ENCODE measurements at regions not wholly inside any gene's neighbourhood (a gene's known extent, or its start where the extent isn't known, plus 50 kb on each side); places are given as distances from the start of the nearest gene placed in this dataset.

DNA sequence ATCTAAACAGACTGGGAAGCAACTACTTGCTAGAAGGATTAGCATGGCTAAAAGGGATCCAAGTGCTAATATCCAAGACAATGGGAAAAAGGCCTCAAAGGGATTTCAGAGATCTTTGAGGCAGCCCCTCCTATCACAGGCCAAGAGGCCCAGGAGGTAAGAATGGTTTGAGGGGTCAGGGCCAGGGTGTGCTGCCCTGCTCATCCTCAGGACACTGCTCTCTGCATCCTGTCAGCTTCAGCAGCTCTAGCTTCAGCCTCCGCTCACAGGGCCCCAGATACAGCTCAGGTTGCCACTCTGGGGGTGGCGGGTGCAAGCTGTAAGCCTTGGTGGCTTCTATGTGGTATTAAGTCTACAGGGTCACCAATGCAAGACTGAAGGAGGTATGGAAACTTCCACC lies 278.7 kb downstream of the PARP8 start:
- no peak overlapping the region for H3K4me2 ChIP-seq (ENCODE audit: low read length)
- no peaks in the 10 kb centered on the region for H3K4me1 ChIP-seq (ENCODE audit: control insufficient read depth in 1 of 2, insufficient read depth in 2 of 2, low read length in 2 of 2)
- no peak overlapping the region for H3K18ac ChIP-seq (ENCODE audit: low read length)
- H2BK12ac ChIP-seq (ENCODE audit: low read length), result no peak overlapping the region
- no peak overlapping the region for H2AK5ac ChIP-seq (ENCODE audit: low read length)
- H2AFZ ChIP-seq (ENCODE audit: insufficient read depth, low read length, poor library complexity), result no peak overlapping the region
- H3K23ac ChIP-seq (ENCODE audit: low read length), result no peak overlapping the region
- H3K4me3 ChIP-seq (ENCODE audit: low read depth, low read length), result no peak overlapping the region
- H3K27ac ChIP-seq (ENCODE audit: low read depth, low read length), result no peak overlapping the region
- no peak overlapping the region for H3K14ac ChIP-seq (ENCODE audit: low read length)
- no peak overlapping the region for H4K8ac ChIP-seq (ENCODE audit: low read depth, low read length)
- H3K27me3 ChIP-seq (ENCODE audit: insufficient read depth, low read length), result no peaks in the 10 kb centered on the region
- no peak overlapping the region for H2BK5ac ChIP-seq (ENCODE audit: low read depth, low read length, poor library complexity)
- no peak overlapping the region for H3K9ac ChIP-seq (ENCODE audit: low read length)
- H3K36me3 ChIP-seq (ENCODE audit: control insufficient read depth in 1 of 2, insufficient read depth in 2 of 2, low read length in 2 of 2), result no peaks in the 10 kb centered on the region
- H4K12ac ChIP-seq (ENCODE audit: low read depth, low read length), result no peak overlapping the region
- no peak overlapping the region for H3K4ac ChIP-seq (ENCODE audit: low read depth, low read length)
- H2BK120ac ChIP-seq (ENCODE audit: insufficient read depth, low read length, poor library complexity), result no peak overlapping the region
- no peak overlapping the region for H4K91ac ChIP-seq (ENCODE audit: low read depth, low read length)
- H3K79me2 ChIP-seq (ENCODE audit: control insufficient read depth, insufficient read depth, low read length, poor library complexity), result no peaks in the 10 kb centered on the region
- H3K79me1 ChIP-seq (ENCODE audit: low read length), result no peaks in the 10 kb centered on the region
- peaks cover 6% of the 10 kb centered on the region for H3K9me3 ChIP-seq (ENCODE audit: insufficient read depth, low read depth, low read length)
- DNase-seq, result no peak
- no CpG with 5 or more reads among the region's 2 CpGs for WGBS (ENCODE audit: extremely low coverage, insufficient coverage, insufficient read length)

DNA sequence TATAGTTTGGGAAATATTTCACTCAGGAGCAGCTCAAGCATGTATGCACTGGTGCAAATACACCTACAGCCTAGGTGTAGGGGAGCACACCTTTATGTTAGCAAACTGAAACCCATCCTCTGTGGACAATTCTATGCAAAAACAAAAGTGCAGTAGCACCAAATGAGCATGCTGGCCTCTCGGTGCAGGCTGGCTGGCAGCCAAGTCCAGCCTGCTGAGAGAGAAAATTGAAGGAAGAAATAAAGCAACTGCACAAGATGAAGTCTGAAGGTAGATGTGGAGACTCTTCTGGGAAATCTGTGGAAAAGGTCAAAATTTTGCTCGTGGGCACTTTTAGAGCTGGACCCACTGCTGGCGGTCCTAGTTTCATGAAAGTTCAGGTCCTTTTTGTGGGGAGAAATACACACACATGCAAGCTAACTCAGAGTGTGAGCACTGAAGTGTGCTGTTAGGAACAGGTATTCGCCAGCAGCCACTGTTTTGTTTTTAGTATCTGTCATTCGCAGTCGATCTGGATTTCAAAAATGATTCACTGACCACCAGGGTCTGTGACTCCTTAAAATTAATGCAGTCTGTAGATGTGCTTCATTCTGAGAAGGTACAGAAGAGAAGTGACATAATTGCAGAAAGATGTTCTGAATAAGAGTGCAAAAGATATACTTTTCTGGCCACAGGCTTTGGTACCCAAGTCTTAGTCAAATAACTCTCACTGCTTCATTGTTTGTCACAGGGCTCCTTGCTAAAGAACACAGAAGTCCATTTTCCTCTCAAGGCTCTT lies 281.7 kb downstream of the PARP8 start:
- WGBS (ENCODE audit: extremely low coverage, insufficient coverage, insufficient read length), result no CpG with 5 or more reads among the region's 6 CpGs
- Histone ChIP-seq H3K4me2 (ENCODE audit: low read length) (no peak overlapping the region), H3K9ac (ENCODE audit: low read length) (no peak overlapping the region), H3K4me1 (ENCODE audit: control insufficient read depth in 1 of 2, insufficient read depth in 2 of 2, low read length in 2 of 2) (no peaks in the 10 kb centered on the region), H3K27ac (ENCODE audit: low read depth, low read length) (no peak overlapping the region), H3K79me2 (ENCODE audit: control insufficient read depth, insufficient read depth, low read length, poor library complexity) (no peaks in the 10 kb centered on the region), H2AK5ac (ENCODE audit: low read length) (no peak overlapping the region), H3K4me3 (ENCODE audit: low read depth, low read length) (no peak overlapping the region), H4K12ac (ENCODE audit: low read depth, low read length) (no peak overlapping the region), H3K18ac (ENCODE audit: low read length) (no peak overlapping the region), H2BK12ac (ENCODE audit: low read length) (no peak overlapping the region), H2BK5ac (ENCODE audit: low read depth, low read length, poor library complexity) (no peak overlapping the region), H3K27me3 (ENCODE audit: insufficient read depth, low read length) (no peaks in the 10 kb centered on the region), H2AFZ (ENCODE audit: insufficient read depth, low read length, poor library complexity) (no peak overlapping the region), H3K36me3 (ENCODE audit: control insufficient read depth in 1 of 2, insufficient read depth in 2 of 2, low read length in 2 of 2) (no peaks in the 10 kb centered on the region), H3K4ac (ENCODE audit: low read depth, low read length) (no peak overlapping the region), H4K91ac (ENCODE audit: low read depth, low read length) (no peak overlapping the region), H4K8ac (ENCODE audit: low read depth, low read length) (no peak overlapping the region), H3K9me3 (ENCODE audit: insufficient read depth, low read depth, low read length) (peaks cover 6% of the 10 kb centered on the region), H3K23ac (ENCODE audit: low read length) (no peak overlapping the region), H2BK120ac (ENCODE audit: insufficient read depth, low read length, poor library complexity) (no peak overlapping the region), H3K14ac (ENCODE audit: low read length) (no peak overlapping the region), H3K79me1 (ENCODE audit: low read length) (no peaks in the 10 kb centered on the region)
- DNase-seq, result no peak

DNA sequence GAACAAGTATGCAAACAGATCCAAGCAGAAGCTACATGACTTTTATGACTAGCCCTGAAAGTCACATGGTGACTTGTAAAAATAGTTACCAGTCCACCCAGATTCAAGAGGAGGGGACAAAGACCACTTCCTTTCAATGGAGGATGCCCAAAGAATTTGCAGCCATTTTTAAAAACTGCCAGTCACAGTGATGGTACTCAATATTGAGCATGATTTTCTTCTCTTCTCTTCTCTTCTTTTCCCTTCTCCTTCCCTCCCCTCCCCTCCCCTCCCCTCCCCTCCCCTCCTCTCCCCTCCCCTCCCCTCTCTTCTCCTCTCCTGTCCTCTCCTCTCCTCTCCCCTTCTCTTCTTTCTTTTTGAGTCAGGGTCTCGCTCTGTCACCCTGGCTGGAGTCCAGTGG lies 286.9 kb downstream of the PARP8 start:
- no peak overlapping the region for H4K12ac ChIP-seq (ENCODE audit: low read depth, low read length)
- no peak overlapping the region for H3K27ac ChIP-seq (ENCODE audit: low read depth, low read length)
- no CpG with 5 or more reads among the region's 1 CpG for WGBS (ENCODE audit: extremely low coverage, insufficient coverage, insufficient read length)
- H2BK120ac ChIP-seq (ENCODE audit: insufficient read depth, low read length, poor library complexity), result no peak overlapping the region
- no peak overlapping the region for H2BK5ac ChIP-seq (ENCODE audit: low read depth, low read length, poor library complexity)
- H3K4me1 ChIP-seq (ENCODE audit: control insufficient read depth in 1 of 2, insufficient read depth in 2 of 2, low read length in 2 of 2), result no peaks in the 10 kb centered on the region
- no peaks in the 10 kb centered on the region for H3K79me1 ChIP-seq (ENCODE audit: low read length)
- H3K79me2 ChIP-seq (ENCODE audit: control insufficient read depth, insufficient read depth, low read length, poor library complexity), result no peaks in the 10 kb centered on the region
- H4K8ac ChIP-seq (ENCODE audit: low read depth, low read length), result no peak overlapping the region
- no peak overlapping the region for H2AK5ac ChIP-seq (ENCODE audit: low read length)
- H3K23ac ChIP-seq (ENCODE audit: low read length), result no peak overlapping the region
- H2AFZ ChIP-seq (ENCODE audit: insufficient read depth, low read length, poor library complexity), result no peak overlapping the region
- H2BK12ac ChIP-seq (ENCODE audit: low read length), result no peak overlapping the region
- no peak overlapping the region for H3K4ac ChIP-seq (ENCODE audit: low read depth, low read length)
- no peak overlapping the region for H4K91ac ChIP-seq (ENCODE audit: low read depth, low read length)
- no peak overlapping the region for H3K4me2 ChIP-seq (ENCODE audit: low read length)
- H3K4me3 ChIP-seq (ENCODE audit: low read depth, low read length), result no peak overlapping the region
- DNase-seq, result no peak
- H3K27me3 ChIP-seq (ENCODE audit: insufficient read depth, low read length), result no peaks in the 10 kb centered on the region
- H3K14ac ChIP-seq (ENCODE audit: low read length), result no peak overlapping the region
- H3K9ac ChIP-seq (ENCODE audit: low read length), result no peak overlapping the region
- H3K18ac ChIP-seq (ENCODE audit: low read length), result no peak overlapping the region
- H3K9me3 ChIP-seq (ENCODE audit: insufficient read depth, low read depth, low read length), result no peaks in the 10 kb centered on the region
- H3K36me3 ChIP-seq (ENCODE audit: control insufficient read depth in 1 of 2, insufficient read depth in 2 of 2, low read length in 2 of 2), result no peaks in the 10 kb centered on the region

DNA sequence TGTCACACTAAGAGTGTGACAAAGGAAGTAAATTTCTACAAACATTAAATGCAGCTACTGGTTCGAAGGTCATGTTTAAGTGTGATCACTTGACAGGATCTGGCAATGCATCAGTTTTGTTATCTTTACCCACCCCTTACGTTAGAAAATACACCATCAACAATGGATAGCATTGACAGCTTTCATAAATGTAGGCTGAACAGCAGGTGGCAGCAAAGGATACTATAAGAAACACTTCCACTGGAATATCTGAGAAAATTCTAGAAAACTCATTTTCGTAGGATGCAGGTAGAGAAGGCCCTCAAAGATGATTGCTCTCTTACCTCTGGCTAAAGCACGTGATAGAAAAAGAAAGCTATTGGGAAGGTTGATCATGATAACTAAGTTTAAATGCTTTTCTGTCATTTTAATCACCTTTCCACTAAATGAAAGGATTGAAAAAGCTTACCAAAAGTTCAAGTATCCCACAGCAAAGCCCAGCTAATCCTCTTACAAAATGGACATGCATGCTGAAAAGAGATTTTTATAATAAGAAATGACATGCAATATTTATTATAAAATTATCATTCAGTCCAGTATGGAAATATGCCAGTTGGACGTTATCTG lies 292.5 kb downstream of the PARP8 start:
- WGBS (ENCODE audit: extremely low coverage, insufficient coverage, insufficient read length), result no CpG with 5 or more reads among the region's 5 CpGs

More for the DNA sequence above, 292.5 kb downstream of the PARP8 start:
- Histone ChIP-seq H2AK5ac (ENCODE audit: low read length) (no peak overlapping the region), H3K79me2 (ENCODE audit: control insufficient read depth, insufficient read depth, low read length, poor library complexity) (no peaks in the 10 kb centered on the region), H2BK5ac (ENCODE audit: low read depth, low read length, poor library complexity) (no peak overlapping the region), H3K79me1 (ENCODE audit: low read length) (no peaks in the 10 kb centered on the region), H2AFZ (ENCODE audit: insufficient read depth, low read length, poor library complexity) (no peak overlapping the region), H4K12ac (ENCODE audit: low read depth, low read length) (no peak overlapping the region), H3K9ac (ENCODE audit: low read length) (no peak overlapping the region), H3K14ac (ENCODE audit: low read length) (no peak overlapping the region), H2BK12ac (ENCODE audit: low read length) (no peak overlapping the region), H3K4me1 (ENCODE audit: control insufficient read depth in 1 of 2, insufficient read depth in 2 of 2, low read length in 2 of 2) (no peaks in the 10 kb centered on the region), H3K36me3 (ENCODE audit: control insufficient read depth in 1 of 2, insufficient read depth in 2 of 2, low read length in 2 of 2) (no peaks in the 10 kb centered on the region), H4K91ac (ENCODE audit: low read depth, low read length) (no peak overlapping the region), H3K27me3 (ENCODE audit: insufficient read depth, low read length) (peaks cover 4% of the 10 kb centered on the region), H3K4me3 (ENCODE audit: low read depth, low read length) (no peak overlapping the region), H2BK120ac (ENCODE audit: insufficient read depth, low read length, poor library complexity) (no peak overlapping the region), H4K8ac (ENCODE audit: low read depth, low read length) (no peak overlapping the region), H3K4ac (ENCODE audit: low read depth, low read length) (no peak overlapping the region), H3K9me3 (ENCODE audit: insufficient read depth, low read depth, low read length) (no peaks in the 10 kb centered on the region), H3K27ac (ENCODE audit: low read depth, low read length) (no peak overlapping the region), H3K4me2 (ENCODE audit: low read length) (no peak overlapping the region), H3K23ac (ENCODE audit: low read length) (no peak overlapping the region), H3K18ac (ENCODE audit: low read length) (no peak overlapping the region)
- DNase-seq, result peak in 1 of 2 donors; percentile 69
